OCI-LY7 (cell line): ENCODE measurements at regions not wholly inside any gene's neighbourhood (a gene's known extent, or its start where the extent isn't known, plus 50 kb on each side); places are given as distances from the start of the nearest gene placed in this dataset.

Experiments used
- EZH2phosphoT487 ChIP-seq: fragments of 200-600 bp; sonication (generic); IDR thresholded peaks from 2 replicates; pipeline ENCODE4 v1.6.1; 2018; ENCODE audit warnings: low read depth, borderline replicate concordance, mild to moderate bottlenecking, mixed run types, antibody characterized with exemption, low read length, moderate library complexity, mixed read lengths
- TF ChIP-seq, protein P1 (sequence below): fragments of 200-600 bp; sonication (generic); conservative IDR thresholded peaks from 2 replicates; pipeline ENCODE4 v1.5.1; 2014; ENCODE audit warnings: mild to moderate bottlenecking, antibody characterized with exemption, low read length, moderate library complexity, mixed read lengths

- TF ChIP-seq, protein P1, sequence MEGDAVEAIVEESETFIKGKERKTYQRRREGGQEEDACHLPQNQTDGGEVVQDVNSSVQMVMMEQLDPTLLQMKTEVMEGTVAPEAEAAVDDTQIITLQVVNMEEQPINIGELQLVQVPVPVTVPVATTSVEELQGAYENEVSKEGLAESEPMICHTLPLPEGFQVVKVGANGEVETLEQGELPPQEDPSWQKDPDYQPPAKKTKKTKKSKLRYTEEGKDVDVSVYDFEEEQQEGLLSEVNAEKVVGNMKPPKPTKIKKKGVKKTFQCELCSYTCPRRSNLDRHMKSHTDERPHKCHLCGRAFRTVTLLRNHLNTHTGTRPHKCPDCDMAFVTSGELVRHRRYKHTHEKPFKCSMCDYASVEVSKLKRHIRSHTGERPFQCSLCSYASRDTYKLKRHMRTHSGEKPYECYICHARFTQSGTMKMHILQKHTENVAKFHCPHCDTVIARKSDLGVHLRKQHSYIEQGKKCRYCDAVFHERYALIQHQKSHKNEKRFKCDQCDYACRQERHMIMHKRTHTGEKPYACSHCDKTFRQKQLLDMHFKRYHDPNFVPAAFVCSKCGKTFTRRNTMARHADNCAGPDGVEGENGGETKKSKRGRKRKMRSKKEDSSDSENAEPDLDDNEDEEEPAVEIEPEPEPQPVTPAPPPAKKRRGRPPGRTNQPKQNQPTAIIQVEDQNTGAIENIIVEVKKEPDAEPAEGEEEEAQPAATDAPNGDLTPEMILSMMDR, result no peak
- TF ChIP-seq EZH2phosphoT487, result no peak
These were observed 265.2 kb downstream of the CBLN1 start for GRCh38 chr16:49016461-49016860.
